GM12873 (cell line): ENCODE measurements at regions not wholly inside any gene's neighbourhood (a gene's known extent, or its start where the extent isn't known, plus 50 kb on each side); places are given as distances from the start of the nearest gene placed in this dataset.

Experiments
- TF ChIP-seq, protein P1 (sequence below): IDR thresholded peaks from 2 replicates; pipeline ENCODE4 v1.5.1; 2012; ENCODE audit warnings: low read depth, mild to moderate bottlenecking, moderate library complexity, low read length, control low read depth; ENCODE audit not compliant: insufficient read depth; ENCODE audit errors: missing control alignments

DNA sequence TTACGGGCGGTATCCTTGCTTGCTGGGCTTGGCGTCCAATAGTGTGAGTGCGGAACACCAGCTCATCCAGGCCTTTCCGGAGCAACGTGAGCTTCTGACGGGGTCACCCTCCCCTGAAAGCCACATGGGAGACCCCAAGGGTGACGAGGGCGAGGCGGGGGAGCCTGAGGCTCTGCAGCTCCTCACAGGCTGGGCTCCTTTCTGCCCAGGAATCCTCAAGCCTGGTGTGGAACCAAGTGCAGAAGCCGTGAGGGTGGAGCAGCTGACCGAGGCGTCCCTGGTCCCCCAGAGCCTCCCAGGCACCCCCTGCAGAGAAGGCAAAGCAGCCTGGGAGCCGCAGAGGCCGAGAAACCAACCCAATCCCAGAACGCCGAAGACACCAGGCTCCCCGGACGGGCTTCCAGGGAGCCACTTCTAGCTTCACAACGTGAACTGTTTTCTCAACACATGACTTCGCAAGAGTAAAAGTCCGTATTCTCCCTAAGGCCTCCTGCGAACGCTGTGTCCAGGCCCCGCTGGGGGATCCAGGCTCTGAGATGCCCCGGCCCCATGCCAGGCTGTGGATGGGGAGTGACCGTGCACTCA is 530.3 kb downstream of the BRD1 start:
- TF ChIP-seq, protein P1, sequence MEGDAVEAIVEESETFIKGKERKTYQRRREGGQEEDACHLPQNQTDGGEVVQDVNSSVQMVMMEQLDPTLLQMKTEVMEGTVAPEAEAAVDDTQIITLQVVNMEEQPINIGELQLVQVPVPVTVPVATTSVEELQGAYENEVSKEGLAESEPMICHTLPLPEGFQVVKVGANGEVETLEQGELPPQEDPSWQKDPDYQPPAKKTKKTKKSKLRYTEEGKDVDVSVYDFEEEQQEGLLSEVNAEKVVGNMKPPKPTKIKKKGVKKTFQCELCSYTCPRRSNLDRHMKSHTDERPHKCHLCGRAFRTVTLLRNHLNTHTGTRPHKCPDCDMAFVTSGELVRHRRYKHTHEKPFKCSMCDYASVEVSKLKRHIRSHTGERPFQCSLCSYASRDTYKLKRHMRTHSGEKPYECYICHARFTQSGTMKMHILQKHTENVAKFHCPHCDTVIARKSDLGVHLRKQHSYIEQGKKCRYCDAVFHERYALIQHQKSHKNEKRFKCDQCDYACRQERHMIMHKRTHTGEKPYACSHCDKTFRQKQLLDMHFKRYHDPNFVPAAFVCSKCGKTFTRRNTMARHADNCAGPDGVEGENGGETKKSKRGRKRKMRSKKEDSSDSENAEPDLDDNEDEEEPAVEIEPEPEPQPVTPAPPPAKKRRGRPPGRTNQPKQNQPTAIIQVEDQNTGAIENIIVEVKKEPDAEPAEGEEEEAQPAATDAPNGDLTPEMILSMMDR = no peak

DNA sequence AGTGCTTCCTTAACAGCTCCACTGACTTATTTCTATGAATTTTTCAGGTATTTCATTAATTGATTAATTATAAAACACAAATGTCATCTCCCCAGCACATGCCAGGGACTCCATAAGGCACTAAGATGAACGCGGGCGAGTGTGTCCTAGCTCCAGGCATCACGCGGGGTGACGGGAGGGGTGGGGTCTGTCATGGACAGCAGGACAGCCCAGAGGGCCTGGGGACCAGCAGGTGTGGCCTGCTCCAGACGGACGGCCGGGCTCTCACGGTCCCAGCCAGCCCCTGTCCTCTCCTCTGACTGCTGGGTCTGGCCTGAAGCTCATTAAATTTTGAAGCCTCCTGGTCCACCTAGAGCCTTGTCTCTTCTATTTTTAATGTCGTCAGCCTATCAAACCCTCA is 531.1 kb downstream of the BRD1 start:
- TF ChIP-seq, protein P1 = no peak

DNA sequence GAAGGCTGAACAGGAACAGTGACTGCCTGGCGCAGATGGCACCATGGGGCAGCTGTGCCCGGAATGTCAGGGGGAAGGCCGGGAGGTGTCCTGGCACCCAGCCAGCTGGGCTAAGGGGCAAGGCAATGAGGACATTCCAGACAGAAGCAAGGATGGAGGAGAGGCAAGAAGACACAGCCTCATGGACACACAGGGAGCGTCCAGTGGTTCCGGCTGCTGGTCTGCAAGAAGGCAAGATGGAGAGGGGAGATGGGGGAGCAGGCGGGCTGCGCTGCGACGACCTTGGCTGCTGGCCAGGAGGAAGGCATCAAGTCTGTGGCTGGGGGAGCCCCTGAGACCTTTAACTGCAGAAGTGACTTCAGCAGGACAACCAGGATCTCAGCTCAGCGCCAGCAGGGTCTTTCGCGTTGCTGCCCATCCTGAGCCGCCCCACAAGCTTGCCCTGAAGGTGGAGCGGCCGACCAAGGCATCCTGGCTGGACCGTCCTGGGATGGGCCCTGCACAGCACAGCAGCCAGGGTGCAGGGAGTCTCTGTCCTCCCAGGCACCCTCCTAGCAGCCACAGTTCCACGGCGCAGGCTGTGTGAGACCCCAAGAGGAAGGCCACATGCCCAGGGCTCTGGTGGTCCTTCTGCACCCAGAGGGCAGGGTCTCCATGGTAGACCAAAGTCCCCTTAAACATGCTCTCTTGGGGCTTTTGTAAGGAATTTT is 531.7 kb downstream of the BRD1 start:
- TF ChIP-seq, protein P1 = no peak

DNA sequence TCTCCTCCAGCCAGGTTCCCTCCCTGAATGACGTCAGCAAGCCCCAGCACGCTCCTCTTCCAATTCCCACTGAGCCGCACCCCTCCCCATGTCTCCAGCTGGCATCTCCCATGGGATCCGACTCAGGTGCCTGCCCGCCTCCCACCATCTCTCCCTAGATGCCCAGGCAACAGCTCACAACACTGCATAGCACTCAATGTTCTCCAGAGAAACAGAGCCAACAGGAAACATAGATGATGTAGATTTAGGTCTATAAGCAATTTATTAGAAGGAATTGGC is 532.3 kb downstream of the BRD1 start:
- TF ChIP-seq, protein P1 = no peak

DNA sequence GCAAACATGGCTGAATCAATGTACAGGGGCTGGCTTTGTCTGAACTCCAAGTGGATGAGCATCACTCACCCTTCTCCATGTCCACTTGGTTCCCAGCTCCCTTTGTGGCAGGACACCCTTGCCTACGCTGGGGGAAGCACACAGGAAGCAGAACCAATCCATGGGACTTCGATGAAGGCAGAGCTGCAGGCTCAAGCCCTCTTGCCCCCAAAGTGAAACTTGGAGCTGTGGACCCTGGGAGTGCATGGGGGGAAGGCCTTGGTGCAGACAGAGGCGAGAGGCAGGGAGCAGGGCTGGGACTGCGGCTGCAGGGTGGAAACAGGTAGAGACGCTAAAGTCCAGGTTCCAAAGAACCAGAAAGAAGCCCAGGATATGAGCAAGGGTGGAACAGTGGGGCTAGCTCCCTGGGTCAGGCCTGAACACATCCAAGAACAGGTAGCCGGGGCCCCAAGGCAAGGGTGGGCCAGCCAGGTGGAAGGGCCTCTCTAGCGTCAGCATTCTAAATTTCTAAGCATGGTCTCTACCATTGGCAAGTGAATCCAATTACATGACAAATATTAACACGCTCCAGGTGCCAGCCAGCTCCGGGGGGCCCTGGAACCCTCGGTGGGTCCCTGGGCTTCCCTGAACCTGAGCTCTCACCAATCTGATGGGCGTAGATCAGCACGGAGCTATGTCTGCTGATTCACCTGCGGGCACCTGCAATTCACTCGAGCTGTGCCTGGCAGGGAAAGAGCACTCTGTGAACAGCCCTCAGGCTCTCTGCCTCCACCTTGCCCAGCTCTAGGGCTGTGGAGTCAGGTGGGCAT is 532.8 kb downstream of the BRD1 start:
- TF ChIP-seq, protein P1 = no peak

DNA sequence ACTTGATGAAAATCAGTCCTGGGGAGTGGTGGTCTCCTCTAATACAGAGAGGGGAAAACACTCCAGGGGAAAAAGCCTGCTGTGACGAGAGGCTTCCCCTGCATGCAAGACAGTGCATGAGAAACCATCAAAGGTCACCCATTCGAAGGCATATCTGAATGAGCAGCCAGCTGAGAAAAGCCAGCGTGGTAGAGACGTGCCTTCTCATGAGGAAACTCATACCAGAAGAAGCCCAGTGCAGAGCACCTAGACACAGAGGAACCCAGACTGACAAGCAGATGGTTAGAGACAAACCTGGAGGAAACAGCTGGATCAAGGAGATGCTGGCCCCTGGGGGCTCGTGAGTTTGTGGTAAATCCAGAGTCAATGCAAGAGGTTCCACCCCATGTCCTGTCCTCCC is 534.8 kb downstream of the BRD1 start:
- TF ChIP-seq, protein P1 = no peak

DNA sequence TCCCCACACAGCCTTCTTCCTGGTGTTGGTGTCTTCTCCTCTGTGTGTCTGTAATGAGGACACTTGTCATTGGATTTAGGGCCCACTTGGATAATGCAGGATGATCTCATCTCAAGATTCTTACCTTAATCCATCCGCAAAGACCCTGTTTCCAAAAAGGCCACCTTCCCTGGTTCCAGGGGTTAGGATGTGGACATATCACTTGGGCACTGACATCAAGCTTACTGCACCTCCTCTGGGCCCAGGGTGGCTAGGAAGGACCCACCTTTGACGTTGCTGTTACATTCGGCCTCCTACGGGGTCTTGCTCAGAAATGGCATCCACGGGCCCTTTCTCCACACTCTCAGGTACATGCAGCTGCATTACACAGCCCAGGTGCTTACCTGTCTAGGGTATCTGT is 535.9 kb downstream of the BRD1 start:
- TF ChIP-seq, protein P1 = no peak
